Tibial nerve (tissue), 4 donors: ENCODE measurements at regions not wholly inside any gene's neighbourhood (a gene's known extent, or its start where the extent isn't known, plus 50 kb on each side); places are given as distances from the start of the nearest gene placed in this dataset.

Source experiments
- CTCF ChIP-seq, 5 experiments: fragments of 200-600 bp in 3 of 5; fragments of 450-650 bp in 2 of 5; sonication (generic) in 3 of 5; IDR thresholded peaks; one replicate each; pipeline ENCODE4 v1.5.1; 2016 to 2019; ENCODE audit warnings: antibody characterized with exemption in 5 of 5, mild to moderate bottlenecking in 3 of 5, moderate library complexity in 2 of 5
- EP300 ChIP-seq, 2 donors: sonication (generic); formaldehyde crosslinking; IDR thresholded peaks; one replicate each; pipeline ENCODE4 v1.6.1; 2017; ENCODE audit warnings: antibody characterized with exemption in 2 of 2, mild to moderate bottlenecking in 1 of 2
- POLR2A ChIP-seq, 2 donors: fragments of 450-650 bp; IDR thresholded peaks; one replicate each; pipeline ENCODE4 v1.6.1; 2017; ENCODE audit warnings: antibody characterized with exemption in 2 of 2, mild to moderate bottlenecking in 2 of 2, moderate library complexity in 2 of 2

- TF ChIP-seq CTCF (IDR thresholded peaks at IDR 0.05) (no peak), POLR2A (IDR thresholded peaks at IDR 0.05) (no peak), EP300 (IDR thresholded peaks at IDR 0.05) (no peak)
Measured at GRCh38 chrY:15648198-15648597, 1123.9 kb downstream of the NLGN4Y start.
